Bronchial epithelial cell (primary cell): ENCODE measurements at regions not wholly inside any gene's neighbourhood (a gene's known extent, or its start where the extent isn't known, plus 50 kb on each side); places are given as distances from the start of the nearest gene placed in this dataset.

ENCODE experiments used
- DNase-seq: peaks from one replicate; pipeline ENCODE4 v3.0.0-alpha.2; 2010; ENCODE audit warnings: low read depth
- FAIRE-seq: peaks from 2 replicates; lab custom pipeline; 2011; peaks lifted over from hg19 to GRCh38; lab: Jason Lieb, UNC
- H3K27me3 ChIP-seq: 2 replicates; pipeline ENCODE4 v1.5.1; 2011; ENCODE audit warnings: low read length; ENCODE audit not compliant: control insufficient read depth, insufficient read depth
- H3K36me3 ChIP-seq: 2 replicates; pipeline ENCODE4 v1.5.1; 2011; ENCODE audit warnings: low read length; ENCODE audit not compliant: control insufficient read depth, insufficient read depth
- H3K4me3 ChIP-seq: 2 replicates; pipeline ENCODE4 v1.5.1; 2011; ENCODE audit warnings: mild to moderate bottlenecking, low read depth, low read length, control low read depth
- CTCF ChIP-seq: IDR thresholded peaks from 2 replicates; pipeline ENCODE4 v1.5.1; 2011; ENCODE audit warnings: mild to moderate bottlenecking, moderate library complexity, low read length, control low read depth, inconsistent platforms; ENCODE audit not compliant: insufficient read depth, severe bottlenecking

DNA sequence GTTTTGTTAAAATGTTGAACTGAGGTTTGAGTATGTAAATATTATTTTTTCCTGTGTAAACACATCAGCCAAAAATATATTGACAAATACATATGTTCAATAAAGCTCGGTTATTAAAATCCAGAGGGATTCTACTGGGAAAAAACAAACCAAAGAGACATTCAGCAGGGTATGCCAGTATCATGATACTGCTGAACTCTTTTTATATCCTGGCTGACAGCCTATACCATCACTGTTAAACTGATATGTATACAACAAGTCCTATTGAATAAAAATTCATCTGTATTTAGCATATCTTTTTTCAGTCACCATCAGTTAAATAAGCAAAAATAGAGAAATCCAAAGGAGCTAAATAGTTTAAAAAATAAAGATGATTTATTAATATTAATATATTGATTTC lies 71.6 kb upstream of the NEO1 start:
- TF ChIP-seq CTCF, result no peak
- H3K4me3 ChIP-seq, result no peak overlapping the region
- DNase-seq (no peak), FAIRE-seq (no peak)
- H3K36me3 ChIP-seq, result no peaks in the 10 kb centered on the region
- H3K27me3 ChIP-seq, result no peaks in the 10 kb centered on the region

GRCh38 chr15:72979791-72980190 lies 72.5 kb upstream of the NEO1 start:
- Histone ChIP-seq H3K27me3 (no peaks in the 10 kb centered on the region), H3K4me3 (no peak overlapping the region), H3K36me3 (no peaks in the 10 kb centered on the region)
- no peak for TF ChIP-seq CTCF
- FAIRE-seq, result no peak
- DNase-seq, result no peak

DNA sequence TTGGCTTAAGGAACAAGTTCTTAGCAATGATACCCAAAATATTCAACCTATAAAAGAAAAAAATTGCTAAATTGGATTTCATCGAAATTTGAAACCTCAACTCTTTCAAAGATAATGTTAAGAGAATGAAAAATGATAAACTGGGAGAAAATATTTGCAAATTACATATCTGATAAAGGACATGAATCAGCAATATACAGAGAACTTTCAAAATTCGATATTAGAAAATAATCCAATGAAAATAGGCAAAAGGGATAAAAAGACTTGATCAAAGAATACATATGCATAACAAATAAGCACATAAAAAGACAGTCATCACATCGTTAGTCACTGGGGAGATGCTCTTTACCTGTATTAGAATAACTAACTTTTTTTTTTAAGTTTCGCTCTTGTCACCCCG lies 73.0 kb upstream of the NEO1 start:
- Histone ChIP-seq H3K27me3 (no peaks in the 10 kb centered on the region), H3K4me3 (no peak overlapping the region), H3K36me3 (no peaks in the 10 kb centered on the region)
- DNase-seq (no peak), FAIRE-seq (no peak)
- TF ChIP-seq CTCF, result no peak

DNA sequence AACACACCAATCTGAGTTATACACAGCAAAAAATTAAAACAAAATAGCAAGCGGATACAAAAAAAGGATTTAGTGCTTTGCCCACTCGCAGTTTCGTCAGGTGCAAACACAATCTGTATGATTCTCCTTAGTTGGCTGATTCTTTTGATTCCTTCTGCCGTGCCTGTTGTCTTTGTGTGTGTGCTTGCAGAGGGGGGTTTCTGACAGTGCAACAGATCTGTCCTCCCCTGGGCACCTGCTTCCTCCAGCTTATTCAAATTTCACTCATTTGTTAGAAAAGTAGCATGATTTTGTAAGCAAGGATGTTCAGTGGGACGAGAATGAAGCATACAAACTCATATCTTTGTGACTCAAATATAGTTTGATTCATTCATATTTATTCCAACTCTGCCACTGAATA lies 74.0 kb upstream of the NEO1 start:
- TF ChIP-seq CTCF, result no peak
- no peak overlapping the region for H3K4me3 ChIP-seq
- no peaks in the 10 kb centered on the region for H3K36me3 ChIP-seq
- FAIRE-seq (no peak), DNase-seq (no peak)
- H3K27me3 ChIP-seq, result no peaks in the 10 kb centered on the region

DNA sequence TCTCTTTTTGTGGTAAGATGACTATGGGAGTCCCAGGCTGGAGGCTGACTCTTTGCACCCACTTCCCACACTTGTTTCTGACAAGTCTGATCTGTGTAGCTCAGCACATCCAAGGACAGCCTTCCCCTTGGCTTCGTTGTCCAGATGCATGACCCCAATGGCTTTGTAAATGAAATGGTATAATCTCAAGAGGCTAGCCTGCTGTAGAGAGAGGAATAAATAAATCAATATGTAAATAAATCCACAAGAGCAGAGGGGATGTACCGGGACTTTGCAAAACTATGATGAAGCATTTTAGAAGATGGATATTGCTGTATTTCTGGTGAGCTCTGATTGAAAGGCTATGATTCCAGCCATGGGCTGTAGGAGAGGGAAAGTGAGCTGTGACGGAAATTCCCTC lies 79.9 kb upstream of the NEO1 start:
- H3K36me3 ChIP-seq, result no peaks in the 10 kb centered on the region
- no peak for FAIRE-seq
- no peak for DNase-seq
- H3K27me3 ChIP-seq, result no peaks in the 10 kb centered on the region
- H3K4me3 ChIP-seq, result no peak overlapping the region
- TF ChIP-seq CTCF, result no peak

GRCh38 chr15:72971766-72972165 lies 80.5 kb upstream of the NEO1 start:
- DNase-seq, result no peak
- no peak for FAIRE-seq
- H3K36me3 ChIP-seq, result no peaks in the 10 kb centered on the region
- no peak overlapping the region for H3K4me3 ChIP-seq
- TF ChIP-seq CTCF, result no peak
- H3K27me3 ChIP-seq, result no peaks in the 10 kb centered on the region
